Right renal cortex interstitium (tissue), 3 donors: ENCODE measurements at regions not wholly inside any gene's neighbourhood (a gene's known extent, or its start where the extent isn't known, plus 50 kb on each side); places are given as distances from the start of the nearest gene placed in this dataset.
"Not testable (repeated sequence)": the region's sequence is repeated elsewhere in the genome, so short reads cannot be mapped to it uniquely, and the experiment has no call there.

ENCODE experiments used
- DNase-seq, 3 donors: peaks; one replicate each; pipeline ENCODE4 v3.0.0-alpha.2; 2013; ENCODE audit warnings: low read depth in 3 of 3, low spot score in 2 of 3

GRCh38 chr5:1731855-1732237 is 67.8 kb downstream of the MRPL36 start:
- not testable (repeated sequence) for DNase-seq

DNA sequence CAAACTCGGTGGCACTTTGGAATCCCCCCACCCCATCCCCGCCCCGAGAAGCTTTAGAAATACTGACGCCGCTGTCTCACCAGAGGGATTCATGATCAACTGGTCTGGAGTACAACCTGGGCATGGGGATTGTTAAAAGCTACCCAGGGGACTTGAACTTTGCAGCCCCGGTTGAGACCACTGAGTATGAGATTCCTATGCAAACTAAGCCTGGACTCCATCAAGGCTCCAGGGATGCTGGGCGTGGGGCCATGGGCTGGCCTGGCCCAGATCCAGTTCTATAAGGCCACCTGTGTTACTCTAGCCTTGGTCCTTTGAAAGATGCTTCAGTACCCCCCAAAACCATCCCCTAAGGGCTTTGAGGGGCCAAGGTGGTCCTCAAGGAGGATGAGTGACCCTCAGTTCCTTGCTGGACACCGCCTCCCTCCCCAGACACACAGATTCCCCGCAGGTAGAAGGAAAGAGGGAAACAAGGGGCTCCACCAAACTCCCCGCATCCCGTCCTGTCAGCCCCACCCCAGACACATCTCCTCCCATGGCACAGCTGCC is 68.5 kb downstream of the MRPL36 start:
- no peak for DNase-seq

DNA sequence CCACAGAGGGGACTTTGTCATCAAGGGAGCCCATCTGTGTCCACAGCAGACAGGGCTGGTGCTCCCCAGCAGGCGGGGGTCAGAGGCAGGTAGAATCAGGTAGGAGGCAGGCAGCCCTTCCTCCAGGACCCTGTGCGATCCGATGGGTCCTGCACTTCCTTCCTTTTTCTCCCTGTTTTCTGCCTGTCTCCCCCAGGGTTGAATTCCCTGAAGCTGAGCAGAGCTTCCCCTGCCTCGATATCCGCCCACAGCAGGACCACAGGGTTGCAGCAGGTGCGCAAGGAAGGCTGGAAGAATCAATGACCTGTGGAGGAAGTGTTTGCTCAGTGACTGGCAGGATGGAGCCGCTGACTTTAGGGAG is 69.2 kb downstream of the MRPL36 start:
- no peak for DNase-seq

DNA sequence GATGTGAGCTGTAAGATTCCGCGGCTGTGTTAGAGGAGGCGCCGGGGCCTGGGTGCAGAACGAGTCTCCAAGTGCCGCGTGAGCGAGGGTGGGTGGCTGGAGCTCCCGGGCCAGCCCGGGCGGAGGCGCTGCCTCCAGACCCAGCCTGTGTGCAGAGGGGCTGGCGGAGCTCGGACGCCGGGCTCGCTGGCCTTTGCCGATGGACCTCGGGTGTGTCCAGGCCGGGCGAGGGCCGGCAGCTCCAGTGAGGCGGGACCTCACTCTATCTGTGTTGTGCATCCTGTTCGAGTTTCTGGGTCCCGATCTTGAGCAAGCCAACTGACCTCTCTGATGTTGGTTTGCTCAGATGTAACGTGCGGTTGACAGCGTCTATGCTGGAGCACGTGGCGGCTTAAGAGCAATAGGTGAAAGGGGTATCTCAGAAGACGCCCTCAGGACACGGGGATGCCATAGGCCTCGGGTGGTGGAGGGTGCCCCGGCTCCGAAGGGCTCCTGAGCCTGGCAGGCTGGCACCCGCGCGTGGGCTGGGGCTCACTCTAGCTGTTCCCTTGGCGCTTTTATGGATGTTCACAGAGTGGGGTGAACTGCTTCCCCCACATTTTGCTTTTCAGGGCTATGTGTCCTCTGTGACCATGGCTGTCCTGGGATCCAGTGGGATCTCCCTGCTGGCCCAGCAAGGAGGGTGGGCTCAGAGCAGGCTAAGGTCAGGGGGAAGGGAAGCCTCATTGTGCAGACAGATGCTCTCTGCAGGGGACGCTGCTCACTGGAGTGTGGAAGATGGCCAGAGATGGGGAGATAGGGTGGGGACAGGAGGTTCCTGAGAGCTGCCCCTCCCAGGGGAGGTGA is 69.8 kb downstream of the MRPL36 start:
- no peak for DNase-seq

DNA sequence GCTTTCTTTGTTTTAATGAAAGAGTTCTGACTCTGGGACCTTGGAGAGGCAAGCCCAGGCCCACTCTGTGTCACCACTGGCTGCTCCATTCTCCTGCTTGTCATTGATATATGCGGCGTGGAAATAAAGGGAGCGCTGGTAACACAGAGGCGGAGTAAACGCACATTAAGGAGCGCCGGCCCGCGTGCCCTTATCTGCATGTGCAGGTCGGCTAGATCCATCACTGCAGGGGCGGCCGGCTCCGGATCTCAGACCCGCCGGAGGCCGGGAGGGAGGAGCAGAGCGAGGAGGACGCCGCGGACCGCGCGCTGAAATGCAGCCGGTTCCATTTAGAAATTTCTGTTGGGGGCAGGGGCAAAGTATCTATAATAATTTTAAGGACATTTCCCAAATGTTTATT is 70.8 kb downstream of the MRPL36 start:
- no peak for DNase-seq

DNA sequence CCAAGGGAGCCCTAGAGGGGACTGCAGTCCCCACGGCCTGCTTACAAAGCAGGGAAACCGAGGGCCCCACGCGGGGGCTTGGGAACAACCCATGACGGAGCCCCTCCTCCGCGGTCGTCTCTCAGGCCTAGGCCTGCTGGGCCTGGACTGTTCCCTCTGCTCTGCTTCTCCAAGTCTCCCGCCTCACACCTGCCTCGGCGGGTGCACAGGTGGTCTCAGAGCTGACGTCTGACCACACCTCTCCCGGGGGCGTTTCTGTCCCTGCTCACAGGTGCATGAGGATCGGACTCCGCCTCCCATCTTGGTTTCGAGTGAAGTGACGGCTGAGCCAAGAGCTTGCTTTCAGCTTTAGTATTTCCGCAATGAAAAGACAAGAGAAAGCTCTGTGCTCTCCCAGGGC is 72.1 kb downstream of the MRPL36 start:
- no peak for DNase-seq

GRCh38 chr5:1726956-1727355 is 72.7 kb downstream of the MRPL36 start:
- DNase-seq: no peak

DNA sequence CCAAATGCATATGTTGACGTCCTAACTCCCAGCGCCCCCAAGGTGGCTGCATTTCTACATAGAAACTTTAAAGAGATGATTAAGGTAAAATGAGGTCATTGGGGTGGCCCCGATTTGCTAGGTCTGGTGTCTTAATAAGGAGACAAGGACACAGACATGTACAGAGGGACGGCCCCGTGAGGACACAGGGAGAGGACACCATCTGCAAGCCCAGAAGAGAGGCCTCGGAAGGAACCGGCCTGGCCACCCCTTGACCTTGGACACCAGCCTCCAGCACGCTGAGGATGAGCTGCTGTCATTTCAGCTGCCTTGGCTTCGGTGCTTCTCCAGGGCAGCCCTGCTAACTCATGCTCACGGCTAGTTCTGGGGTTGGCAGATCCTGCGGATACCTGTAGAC is 73.2 kb downstream of the MRPL36 start:
- DNase-seq: no peak

DNA sequence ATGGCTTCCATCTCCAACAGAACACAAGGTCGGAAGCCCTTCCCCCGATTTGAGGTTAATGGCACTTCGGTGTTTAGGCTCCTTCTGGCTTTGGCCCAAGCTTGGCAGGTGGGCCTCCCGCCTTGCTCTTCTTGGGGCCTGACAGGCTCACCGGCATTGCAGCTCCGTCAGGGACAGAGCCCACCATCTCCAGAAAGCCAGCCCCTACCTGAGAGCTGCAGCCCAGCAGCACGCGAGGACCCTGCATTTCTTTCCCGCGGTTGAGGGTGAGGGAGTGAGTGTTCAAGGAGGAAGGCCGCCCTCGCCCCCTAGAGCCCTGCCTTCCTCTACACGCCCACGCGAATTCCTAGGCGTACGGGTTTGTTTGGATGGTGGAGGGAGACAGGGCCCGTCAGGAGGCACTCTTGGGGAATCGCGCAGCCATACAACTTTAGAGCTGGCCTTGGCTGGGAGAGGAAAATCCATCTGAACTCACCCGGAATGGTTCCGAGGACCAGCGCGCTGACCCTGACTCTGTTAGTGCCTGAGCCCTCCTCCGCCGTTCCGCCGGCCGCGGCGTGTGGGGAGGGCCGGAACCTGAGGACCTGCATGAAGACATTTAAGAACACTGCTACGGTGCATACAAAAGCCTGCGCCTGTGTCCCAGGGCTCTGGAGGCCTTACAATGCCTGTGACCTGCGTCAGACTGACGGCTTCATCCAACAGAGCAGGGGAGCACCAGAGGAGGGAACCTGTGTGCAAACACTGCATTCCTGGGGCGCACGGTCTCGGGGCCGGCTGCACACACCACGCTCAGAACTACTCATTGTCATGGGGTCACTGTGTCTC is 73.8 kb downstream of the MRPL36 start:
- no peak for DNase-seq

GRCh38 chr5:1724822-1725602 is 74.6 kb downstream of the MRPL36 start:
- DNase-seq: no peak

DNA sequence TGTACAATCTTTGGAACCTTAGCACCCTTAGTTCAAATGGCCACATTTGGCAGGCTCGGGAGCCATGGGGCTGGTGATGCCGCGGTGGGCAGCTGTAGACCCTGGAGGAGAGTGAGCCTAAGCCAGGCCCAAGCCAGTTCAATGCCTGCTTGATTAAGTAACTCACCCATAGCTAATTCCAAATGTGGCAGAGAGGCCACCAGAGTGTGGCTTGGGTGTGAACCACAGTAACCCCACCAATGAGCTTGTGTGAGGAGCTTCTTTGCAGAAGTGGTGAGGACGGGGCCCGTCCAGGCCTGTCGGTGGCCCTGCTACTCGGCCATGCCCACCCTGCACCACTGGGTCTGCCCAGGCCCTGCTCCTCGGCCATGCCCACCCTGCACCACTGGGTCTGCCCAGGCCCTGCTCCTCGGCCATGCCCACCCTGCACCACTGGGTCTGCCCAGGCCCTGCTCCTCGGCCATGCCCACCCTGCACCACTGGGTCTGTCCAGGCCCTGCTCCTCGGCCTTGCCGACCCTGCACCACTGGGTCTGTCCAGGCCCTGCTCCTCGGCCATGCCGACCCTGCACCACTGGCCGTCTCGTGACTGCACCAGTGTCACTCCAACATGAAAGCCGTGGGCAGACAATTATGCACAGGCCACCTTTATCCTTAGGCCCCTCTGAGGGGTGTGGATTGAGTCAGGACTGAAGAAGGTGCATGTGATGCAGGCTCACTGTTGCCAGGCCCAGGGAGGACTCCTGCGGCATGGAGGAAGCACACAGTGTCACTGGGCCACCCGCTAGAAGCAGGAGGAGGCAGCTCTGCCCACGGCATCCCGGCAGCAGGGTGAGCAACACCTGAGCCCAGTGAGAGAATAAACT is 75.4 kb downstream of the MRPL36 start:
- no peak for DNase-seq

DNA sequence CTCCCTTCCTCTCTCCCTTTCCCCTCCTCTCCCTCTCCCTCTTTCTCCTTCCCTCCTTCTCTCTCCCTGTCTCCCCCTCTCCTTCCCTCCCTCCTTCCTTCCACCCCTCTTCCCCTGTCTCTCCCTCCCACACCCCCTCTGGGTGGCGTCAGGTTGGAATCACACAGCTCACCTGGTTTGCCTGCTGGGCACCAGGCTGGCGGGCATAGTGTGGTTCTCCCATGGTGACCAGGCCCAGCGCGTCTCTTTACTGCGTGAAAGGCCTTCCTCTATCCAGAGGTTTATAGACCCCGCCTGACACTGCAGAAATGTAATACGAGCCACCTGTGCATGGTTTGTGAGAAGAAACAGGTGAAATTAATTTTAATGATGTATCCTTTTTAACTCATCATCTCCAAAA is 76.2 kb downstream of the MRPL36 start:
- DNase-seq: no peak

DNA sequence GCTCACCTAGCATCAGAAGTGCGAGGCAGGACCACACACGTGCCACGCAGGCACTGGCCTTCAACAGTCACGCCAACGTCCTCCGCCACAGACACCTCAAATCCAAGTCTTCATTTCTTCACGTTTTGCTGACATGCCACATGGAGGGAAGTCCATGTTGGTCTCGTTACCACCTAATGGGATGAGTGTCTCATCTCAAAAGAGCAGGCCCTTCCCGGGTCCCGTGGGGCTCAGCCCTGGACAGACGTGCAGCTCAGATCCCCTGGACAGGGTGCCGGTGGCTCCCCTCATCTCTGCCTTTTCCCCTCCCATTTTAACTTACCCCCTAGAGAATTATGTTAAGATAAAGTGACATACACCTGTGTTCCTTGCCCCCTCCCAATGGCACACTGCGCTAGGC is 76.8 kb downstream of the MRPL36 start:
- no peak for DNase-seq

DNA sequence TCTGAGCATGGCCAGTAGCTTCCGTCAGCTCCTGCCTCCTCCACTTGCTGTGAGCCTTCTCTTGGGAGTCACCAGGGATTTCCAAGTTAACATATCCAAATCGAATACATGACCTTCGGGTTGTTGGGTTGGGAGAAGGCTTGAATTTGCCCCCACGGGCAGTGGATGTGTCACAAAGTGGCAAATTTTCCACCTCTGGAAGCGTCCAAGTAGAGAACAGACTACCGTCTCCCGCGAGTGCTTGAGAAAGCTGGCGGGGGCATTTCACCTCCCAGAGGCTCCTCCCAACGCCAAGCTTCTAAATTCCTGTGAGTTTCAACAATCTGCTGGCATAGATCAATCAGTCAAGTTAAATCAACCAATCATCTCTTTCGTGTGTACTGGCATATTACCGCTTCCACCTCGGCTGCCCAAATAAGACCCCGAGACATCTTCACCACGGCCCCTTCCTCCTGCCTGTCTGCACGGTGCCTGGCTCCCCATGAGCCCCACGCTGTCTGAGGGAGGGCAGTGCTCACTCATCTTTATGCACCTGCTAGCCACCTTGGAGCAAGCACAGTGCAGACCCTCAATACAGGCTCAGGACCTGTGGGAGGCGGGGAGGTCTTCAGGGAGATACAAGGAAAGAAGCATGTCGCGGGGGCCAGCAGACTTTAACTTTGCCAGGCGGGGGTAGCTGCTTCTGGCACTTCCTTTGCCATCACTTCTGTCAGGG is 79.1 kb downstream of the MRPL36 start:
- no peak for DNase-seq

DNA sequence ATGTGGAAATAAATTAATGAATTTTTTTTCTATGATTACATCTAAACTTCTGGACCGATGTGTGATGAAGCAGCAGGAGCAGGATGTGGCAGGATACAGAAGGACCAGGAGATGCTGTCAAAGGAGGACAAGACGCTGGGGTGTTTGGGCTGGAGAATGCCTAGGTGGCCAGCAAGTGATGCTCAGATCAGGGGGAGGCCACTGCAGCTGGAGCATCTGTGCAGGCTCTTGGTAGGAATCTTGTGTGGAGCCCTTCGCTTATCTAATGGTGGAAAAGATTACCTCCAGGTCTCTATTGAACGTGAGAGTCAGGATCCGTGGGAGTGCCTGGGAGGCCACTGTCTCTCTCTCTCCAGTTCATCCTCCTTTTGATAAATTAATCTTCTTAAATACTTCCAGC is 79.8 kb downstream of the MRPL36 start:
- DNase-seq: no peak

- DNase-seq: no peak
Measured at GRCh38 chr5:1718669-1719068, 81.0 kb downstream of the MRPL36 start.

DNA sequence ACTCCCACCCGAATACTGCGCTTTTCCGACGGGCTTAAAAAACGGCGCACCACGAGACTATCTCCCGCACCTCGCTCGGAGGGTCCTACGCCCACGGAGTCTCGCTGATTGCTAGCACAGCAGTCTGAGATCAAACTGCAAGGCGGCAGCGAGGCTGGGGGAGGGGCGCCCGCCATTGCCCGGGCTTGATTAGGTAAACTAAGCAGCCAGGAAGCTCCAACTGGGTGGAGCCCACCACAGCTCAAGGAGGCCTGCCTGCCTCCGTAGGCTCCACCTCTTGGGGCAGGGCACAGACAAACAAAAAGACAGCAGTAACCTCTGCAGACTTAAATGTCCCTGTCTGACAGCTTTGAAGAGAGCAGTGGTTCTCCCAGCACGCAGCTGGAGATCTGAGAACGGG is 89.5 kb downstream of the MRPL36 start:
- DNase-seq: not testable (repeated sequence)

- DNase-seq: peak; percentile 16 to 49 (median 47)
Measured at GRCh38 chr5:1709171-1709803, 90.3 kb downstream of the MRPL36 start.

- DNase-seq: no peak
Measured at GRCh38 chr5:1708592-1709141, 91.0 kb downstream of the MRPL36 start.
